ENCODE measurements at regions not wholly inside any gene's neighbourhood (a gene's known extent, or its start where the extent isn't known, plus 50 kb on each side); places are given as distances from the start of the nearest gene placed in this dataset.
"Not testable (repeated sequence)": the region's sequence is repeated elsewhere in the genome, so short reads cannot be mapped to it uniquely, and the experiment has no call there.

DNA sequence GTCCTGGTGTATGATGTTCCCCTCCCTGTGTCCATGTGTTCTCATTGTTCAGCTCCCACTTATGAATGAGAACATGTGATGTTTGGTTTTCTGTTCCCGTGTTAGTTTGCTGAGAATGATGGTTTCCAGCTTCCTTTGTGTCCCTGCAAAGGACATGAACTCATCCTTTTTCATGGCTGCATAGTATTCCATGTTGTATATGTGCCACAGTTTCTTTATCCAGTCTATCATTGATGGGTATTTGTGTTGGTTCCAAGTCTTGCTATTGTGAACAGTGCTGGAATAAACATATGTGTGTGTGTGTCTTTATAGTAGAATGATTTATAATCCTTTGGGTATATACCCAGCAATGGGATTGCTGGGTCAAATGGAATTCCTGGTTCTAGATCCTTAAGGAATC is 1427.3 kb upstream of the SLC10A2 start:
- TF ChIP-seq, protein P1, sequence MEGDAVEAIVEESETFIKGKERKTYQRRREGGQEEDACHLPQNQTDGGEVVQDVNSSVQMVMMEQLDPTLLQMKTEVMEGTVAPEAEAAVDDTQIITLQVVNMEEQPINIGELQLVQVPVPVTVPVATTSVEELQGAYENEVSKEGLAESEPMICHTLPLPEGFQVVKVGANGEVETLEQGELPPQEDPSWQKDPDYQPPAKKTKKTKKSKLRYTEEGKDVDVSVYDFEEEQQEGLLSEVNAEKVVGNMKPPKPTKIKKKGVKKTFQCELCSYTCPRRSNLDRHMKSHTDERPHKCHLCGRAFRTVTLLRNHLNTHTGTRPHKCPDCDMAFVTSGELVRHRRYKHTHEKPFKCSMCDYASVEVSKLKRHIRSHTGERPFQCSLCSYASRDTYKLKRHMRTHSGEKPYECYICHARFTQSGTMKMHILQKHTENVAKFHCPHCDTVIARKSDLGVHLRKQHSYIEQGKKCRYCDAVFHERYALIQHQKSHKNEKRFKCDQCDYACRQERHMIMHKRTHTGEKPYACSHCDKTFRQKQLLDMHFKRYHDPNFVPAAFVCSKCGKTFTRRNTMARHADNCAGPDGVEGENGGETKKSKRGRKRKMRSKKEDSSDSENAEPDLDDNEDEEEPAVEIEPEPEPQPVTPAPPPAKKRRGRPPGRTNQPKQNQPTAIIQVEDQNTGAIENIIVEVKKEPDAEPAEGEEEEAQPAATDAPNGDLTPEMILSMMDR (IDR thresholded peaks at IDR 0.05) = not testable (repeated sequence)
- TF ChIP-seq POLR2A (IDR thresholded peaks at IDR 0.05); POLR2AphosphoS5 (IDR thresholded peaks at IDR 0.05; ENCODE audit: insufficient read depth in 1 of 2, low read depth in 1 of 2): not testable (repeated sequence)

All from vagina (tissue), 2 donors.